GM23248 (cell line): ENCODE measurements at regions not wholly inside any gene's neighbourhood (a gene's known extent, or its start where the extent isn't known, plus 50 kb on each side); places are given as distances from the start of the nearest gene placed in this dataset.

ENCODE experiments used
- EZH2 ChIP-seq: fragments of 200-600 bp; sonication (generic); IDR thresholded peaks from 2 replicates; pipeline ENCODE4 v1.6.1; 2018; ENCODE audit warnings: antibody characterized with exemption, mild to moderate bottlenecking; ENCODE audit not compliant: insufficient read depth, poor library complexity, severe bottlenecking
- EZH2phosphoT487 ChIP-seq: fragments of 200-600 bp; sonication (generic); IDR thresholded peaks from 2 replicates; pipeline ENCODE4 v1.6.1; 2018; ENCODE audit warnings: antibody characterized with exemption, moderate library complexity, mild to moderate bottlenecking, low read depth; ENCODE audit not compliant: insufficient read depth

- TF ChIP-seq EZH2 = no peak
- no peak for TF ChIP-seq EZH2phosphoT487
Measured at GRCh38 chrX:2626750-2627149, 64.3 kb upstream of the CD99 start.
